Retinal pigment epithelial cell (primary cell): ENCODE measurements at regions not wholly inside any gene's neighbourhood (a gene's known extent, or its start where the extent isn't known, plus 50 kb on each side); places are given as distances from the start of the nearest gene placed in this dataset.
"Not testable (repeated sequence)": the region's sequence is repeated elsewhere in the genome, so short reads cannot be mapped to it uniquely, and the experiment has no call there.

Experiments
- DNase-seq: peaks from one replicate; pipeline ENCODE4 v3.0.0-alpha.2; 2010; ENCODE audit warnings: low read depth
- H3K4me3 ChIP-seq: 2 replicates; pipeline ENCODE4 v1.5.1; 2011; ENCODE audit warnings: mild to moderate bottlenecking, low read length, control low read depth, moderate library complexity
- CTCF ChIP-seq: conservative IDR thresholded peaks from 2 replicates; pipeline ENCODE4 v1.5.1; 2011; ENCODE audit warnings: low read depth, low read length, control low read depth, inconsistent platforms

DNA sequence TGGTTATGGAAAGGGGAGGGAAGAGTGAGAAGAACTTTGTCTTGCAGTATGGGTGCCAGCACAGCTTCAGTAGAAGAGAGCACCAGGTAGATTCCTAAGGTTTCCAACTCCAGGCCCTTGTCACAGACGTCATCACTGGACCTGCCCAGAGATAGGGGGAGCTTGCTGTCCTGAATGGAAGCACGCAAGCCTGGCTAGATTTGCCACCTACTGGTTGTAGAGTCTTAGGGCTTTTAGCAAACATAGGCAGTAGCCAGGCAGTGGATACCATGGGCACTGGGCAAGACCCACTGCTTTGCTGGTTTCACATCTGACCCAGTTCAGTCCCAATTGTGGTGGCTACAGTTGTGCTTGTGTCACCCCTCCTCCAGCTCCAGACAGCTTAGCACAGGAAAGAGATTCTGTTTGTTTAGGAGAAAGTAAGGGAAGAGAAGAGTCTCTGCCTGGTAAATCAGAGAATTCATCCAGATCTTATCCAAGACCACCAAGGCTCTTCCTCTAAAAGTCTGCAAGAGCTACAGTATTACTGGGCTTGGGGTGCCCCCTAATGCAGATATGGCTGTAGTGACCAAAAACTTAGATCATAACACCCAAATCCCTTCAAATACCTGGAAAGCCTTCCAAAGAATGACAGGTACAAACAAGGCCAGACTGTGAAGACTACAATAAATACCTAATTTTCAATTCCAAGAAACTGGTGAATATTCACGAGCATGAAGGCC lies 158.9 kb downstream of the HINT1 start:
- no peak for TF ChIP-seq CTCF
- no peak for DNase-seq
- H3K4me3 ChIP-seq, result no peak overlapping the region

DNA sequence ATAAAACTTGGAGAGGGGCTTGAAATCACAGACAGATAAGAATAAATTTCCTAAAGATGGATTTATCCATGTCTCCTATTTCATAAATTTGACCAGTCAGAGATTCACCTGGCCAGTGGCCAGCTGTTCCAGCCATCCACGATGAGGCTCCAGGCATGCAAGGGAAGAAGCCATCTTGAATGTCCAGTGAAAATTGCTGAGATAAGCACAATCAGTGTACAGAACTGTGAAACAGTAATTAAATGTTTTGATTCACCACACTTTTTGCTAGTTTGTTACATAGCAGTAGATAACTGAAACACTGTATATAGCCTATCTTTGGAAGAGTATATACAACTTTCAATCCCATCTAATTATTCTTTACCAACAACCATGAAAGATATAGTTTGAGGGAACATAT lies 163.5 kb downstream of the HINT1 start:
- H3K4me3 ChIP-seq, result no peak overlapping the region
- no peak for DNase-seq
- TF ChIP-seq CTCF, result no peak

- no peak for TF ChIP-seq CTCF
- DNase-seq, result no peak
- no peak overlapping the region for H3K4me3 ChIP-seq
Observed at GRCh38 chr5:131000289-131000688, 164.8 kb downstream of the HINT1 start.

DNA sequence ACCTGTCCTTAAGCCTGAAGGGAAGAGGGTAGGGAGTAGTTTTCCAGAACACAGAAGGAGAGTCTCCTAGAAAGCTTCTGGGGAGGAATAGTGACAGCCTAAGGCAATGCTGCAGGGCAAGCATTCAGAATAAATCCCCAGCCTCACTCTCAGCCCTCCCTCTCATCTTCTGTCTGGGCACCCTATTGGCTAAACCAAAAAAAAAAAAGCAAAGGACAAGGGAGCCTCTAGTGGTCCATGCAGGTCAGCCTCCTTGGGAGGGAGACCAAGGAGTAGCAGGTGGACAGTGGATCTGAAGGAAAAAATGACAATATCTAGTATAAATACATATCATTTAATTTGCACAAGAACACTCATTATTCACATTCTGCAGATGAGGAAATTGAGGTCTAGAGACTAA lies 168.3 kb downstream of the HINT1 start:
- DNase-seq, H3K4me3 ChIP-seq: not testable (repeated sequence)

DNA sequence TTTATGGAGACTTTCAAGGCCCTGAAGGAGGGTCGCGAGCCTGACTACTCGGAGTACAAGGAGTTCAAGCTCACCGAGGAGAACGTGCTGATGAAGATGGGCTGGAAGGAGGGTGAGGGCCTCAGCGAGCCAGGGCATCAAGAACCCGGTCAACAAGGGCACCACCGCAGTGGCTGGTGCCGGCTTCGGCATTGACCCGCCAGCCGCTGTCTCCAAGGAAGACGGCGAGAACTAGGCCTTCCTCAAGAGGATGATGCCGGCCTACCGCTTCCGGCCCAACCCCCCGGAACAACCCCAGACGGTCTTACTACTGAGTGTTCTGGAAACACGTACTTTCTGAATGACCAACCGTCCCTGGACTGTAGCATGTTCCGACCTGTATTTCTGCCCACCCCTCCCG lies 169.2 kb downstream of the HINT1 start:
- H3K4me3 ChIP-seq, result no peak overlapping the region

GRCh38 chr5:130995254-130995515 lies 169.9 kb downstream of the HINT1 start:
- no peak for TF ChIP-seq CTCF
- no peak overlapping the region for H3K4me3 ChIP-seq
- DNase-seq, result no peak

More for the DNA sequence above, 169.2 kb downstream of the HINT1 start:
- no peak for TF ChIP-seq CTCF
- no peak for DNase-seq

GRCh38 chr5:130994496-130995253 lies 170.4 kb downstream of the HINT1 start:
- no peak overlapping the region for H3K4me3 ChIP-seq
- no peak for DNase-seq
- no peak for TF ChIP-seq CTCF
